Hepatocyte (in vitro differentiated cells): ENCODE measurements at regions not wholly inside any gene's neighbourhood (a gene's known extent, or its start where the extent isn't known, plus 50 kb on each side); places are given as distances from the start of the nearest gene placed in this dataset.

Source experiments
- EZH2 ChIP-seq: fragments of 200-600 bp; sonication (generic); IDR thresholded peaks from 2 replicates; pipeline ENCODE4 v1.6.1; 2016; ENCODE audit warnings: antibody characterized with exemption, mild to moderate bottlenecking, borderline replicate concordance
- EZH2phosphoT487 ChIP-seq: fragments of 200-600 bp; sonication (generic); IDR thresholded peaks from one replicate; pipeline ENCODE4 v1.6.1; 2018; ENCODE audit warnings: antibody characterized with exemption, mild to moderate bottlenecking, low read depth, moderate library complexity; ENCODE audit not compliant: unreplicated experiment, severe bottlenecking
- TF ChIP-seq, protein P1 (sequence below): fragments of 200-600 bp; sonication (generic); IDR thresholded peaks from 2 replicates; pipeline ENCODE4 v1.5.1; 2016; ENCODE audit warnings: antibody characterized with exemption, mild to moderate bottlenecking; ENCODE audit not compliant: poor library complexity

DNA sequence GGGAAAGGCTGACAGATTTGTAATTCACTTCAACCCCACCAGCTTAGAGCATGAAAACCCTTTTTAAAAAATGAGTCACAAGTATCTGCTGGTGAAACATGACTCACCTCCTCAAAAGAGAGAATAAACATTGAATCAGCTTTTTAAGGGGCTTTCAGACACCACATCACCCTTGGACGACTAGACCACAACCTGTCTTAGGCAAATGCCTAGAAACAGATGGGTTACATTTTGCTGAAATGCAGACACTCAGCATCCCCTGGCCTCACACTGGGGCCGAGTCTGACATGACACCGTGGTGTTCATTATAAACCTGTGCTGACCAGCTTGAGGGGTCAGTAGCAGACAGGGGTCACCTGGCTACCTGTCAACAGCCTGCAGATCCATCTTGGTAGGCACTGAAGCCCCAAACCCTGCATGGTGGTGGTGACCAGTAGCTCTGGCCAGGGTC is 175.3 kb upstream of the CST7 start:
- TF ChIP-seq, protein P1, sequence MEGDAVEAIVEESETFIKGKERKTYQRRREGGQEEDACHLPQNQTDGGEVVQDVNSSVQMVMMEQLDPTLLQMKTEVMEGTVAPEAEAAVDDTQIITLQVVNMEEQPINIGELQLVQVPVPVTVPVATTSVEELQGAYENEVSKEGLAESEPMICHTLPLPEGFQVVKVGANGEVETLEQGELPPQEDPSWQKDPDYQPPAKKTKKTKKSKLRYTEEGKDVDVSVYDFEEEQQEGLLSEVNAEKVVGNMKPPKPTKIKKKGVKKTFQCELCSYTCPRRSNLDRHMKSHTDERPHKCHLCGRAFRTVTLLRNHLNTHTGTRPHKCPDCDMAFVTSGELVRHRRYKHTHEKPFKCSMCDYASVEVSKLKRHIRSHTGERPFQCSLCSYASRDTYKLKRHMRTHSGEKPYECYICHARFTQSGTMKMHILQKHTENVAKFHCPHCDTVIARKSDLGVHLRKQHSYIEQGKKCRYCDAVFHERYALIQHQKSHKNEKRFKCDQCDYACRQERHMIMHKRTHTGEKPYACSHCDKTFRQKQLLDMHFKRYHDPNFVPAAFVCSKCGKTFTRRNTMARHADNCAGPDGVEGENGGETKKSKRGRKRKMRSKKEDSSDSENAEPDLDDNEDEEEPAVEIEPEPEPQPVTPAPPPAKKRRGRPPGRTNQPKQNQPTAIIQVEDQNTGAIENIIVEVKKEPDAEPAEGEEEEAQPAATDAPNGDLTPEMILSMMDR, result no peak
- TF ChIP-seq EZH2phosphoT487, result no peak
- no peak for TF ChIP-seq EZH2
